Omental fat pad (tissue), 3 donors: ENCODE measurements at regions not wholly inside any gene's neighbourhood (a gene's known extent, or its start where the extent isn't known, plus 50 kb on each side); places are given as distances from the start of the nearest gene placed in this dataset.

ENCODE experiments used
- ATAC-seq: fragments of 150-250 bp; one replicate; pipeline ENCODE4 v1.9.1; 2016; ENCODE audit warnings: mild to moderate bottlenecking, moderate library complexity; ENCODE audit not compliant: low FRiP score
- DNase-seq: peaks from one replicate; pipeline ENCODE4 v3.0.0-alpha.2; 2019; ENCODE audit warnings: low spot score
- TF ChIP-seq, protein P1 (sequence below), 3 donors: fragments of 450-650 bp; IDR thresholded peaks; one replicate each; pipeline ENCODE4 v1.5.1; 2016 to 2017; ENCODE audit warnings: antibody characterized with exemption in 3 of 3, mild to moderate bottlenecking in 3 of 3, moderate library complexity in 2 of 3

DNA sequence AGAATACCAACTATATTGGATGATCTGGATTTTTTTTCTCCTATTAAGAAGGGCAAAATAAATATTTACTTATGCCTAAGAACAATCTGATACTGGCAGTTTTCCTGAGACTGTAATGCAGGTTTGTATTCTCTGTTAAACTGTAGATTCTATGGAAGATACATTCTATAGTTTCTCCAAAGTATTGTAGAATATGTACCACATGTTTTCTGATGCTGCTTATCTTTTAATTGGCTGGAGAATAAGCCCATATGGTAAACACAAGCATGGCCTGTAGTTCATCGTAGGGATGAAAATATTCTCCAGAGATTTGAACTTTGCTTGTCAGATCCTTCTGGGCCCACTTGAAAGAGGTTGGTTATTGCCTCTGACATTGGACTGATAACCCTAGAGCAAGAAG is 99.1 kb downstream of the CENPW start:
- DNase-seq (no peak), ATAC-seq (no peak)
- TF ChIP-seq, protein P1, sequence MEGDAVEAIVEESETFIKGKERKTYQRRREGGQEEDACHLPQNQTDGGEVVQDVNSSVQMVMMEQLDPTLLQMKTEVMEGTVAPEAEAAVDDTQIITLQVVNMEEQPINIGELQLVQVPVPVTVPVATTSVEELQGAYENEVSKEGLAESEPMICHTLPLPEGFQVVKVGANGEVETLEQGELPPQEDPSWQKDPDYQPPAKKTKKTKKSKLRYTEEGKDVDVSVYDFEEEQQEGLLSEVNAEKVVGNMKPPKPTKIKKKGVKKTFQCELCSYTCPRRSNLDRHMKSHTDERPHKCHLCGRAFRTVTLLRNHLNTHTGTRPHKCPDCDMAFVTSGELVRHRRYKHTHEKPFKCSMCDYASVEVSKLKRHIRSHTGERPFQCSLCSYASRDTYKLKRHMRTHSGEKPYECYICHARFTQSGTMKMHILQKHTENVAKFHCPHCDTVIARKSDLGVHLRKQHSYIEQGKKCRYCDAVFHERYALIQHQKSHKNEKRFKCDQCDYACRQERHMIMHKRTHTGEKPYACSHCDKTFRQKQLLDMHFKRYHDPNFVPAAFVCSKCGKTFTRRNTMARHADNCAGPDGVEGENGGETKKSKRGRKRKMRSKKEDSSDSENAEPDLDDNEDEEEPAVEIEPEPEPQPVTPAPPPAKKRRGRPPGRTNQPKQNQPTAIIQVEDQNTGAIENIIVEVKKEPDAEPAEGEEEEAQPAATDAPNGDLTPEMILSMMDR (IDR thresholded peaks at IDR 0.05): no peak

DNA sequence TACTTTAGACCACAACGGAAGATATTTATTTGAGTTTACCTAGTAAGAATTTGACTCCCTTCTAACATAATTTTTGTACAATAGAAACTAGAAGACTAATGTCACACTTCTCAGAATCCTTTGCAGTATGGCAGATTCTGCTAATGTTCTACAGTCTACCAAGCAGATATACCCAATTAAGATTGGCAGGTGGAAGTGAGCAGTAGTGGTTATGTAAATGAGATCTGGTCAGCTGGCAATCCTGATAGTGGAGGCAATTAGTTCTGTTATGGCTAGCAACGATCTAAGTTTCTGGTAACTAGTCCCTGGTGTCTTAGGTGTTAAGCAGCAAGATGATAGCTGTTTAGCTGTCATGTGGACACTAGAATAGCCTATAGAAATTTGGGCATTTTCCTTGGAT is 101.0 kb downstream of the CENPW start:
- TF ChIP-seq, protein P1 (IDR thresholded peaks at IDR 0.05): no peak
- ATAC-seq: no peak
- no peak for DNase-seq

DNA sequence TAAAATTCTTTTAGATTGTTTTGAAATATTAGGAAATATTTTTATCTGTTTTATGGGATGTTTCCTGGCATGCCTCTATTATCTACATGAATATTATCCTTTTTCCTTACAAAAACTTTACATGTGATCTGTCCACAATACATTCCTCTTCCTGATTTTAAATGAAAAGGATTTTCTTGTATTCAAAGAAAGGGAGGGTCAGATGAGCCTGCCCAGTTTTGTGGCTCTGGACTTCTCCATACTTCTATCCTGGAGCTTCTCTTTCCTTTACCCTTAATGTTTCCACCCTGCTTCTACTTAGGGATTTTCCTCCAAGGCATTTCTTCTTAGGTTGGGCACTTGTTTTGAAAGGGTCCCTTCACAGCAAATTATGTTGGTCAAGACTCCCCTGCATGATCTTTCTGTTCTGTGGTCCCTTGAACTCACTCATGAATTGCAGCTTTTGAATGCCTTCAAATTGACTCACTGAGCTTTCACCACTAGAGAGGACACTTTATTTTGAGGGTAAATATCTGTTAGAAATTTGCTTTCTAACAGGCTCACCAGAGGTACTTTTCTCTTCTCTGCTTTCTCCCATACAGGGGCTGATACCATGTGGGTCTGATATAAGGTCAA is 104.9 kb downstream of the CENPW start:
- TF ChIP-seq, protein P1 (IDR thresholded peaks at IDR 0.05): no peak
- no peak for ATAC-seq
- no peak for DNase-seq

DNA sequence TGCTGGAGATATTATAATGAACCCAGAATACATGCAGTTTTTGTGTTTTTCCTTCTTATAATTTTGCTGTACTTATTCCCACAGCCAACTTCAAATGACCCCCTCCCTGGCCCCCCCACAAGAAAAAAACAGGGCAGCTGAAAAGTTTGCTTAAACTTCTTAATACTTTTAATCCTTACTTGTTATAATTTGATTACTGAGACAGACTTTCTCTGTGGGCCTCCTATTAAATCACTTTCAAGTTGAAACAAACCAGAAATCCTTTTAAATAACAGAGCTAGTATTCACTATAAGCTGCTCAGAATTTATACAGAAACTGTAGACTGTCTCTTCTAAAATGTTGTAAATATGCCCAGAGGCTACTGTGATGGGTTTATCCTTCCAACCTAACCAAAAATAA is 106.3 kb downstream of the CENPW start:
- TF ChIP-seq, protein P1 (IDR thresholded peaks at IDR 0.05): no peak
- DNase-seq (no peak), ATAC-seq (no peak)

DNA sequence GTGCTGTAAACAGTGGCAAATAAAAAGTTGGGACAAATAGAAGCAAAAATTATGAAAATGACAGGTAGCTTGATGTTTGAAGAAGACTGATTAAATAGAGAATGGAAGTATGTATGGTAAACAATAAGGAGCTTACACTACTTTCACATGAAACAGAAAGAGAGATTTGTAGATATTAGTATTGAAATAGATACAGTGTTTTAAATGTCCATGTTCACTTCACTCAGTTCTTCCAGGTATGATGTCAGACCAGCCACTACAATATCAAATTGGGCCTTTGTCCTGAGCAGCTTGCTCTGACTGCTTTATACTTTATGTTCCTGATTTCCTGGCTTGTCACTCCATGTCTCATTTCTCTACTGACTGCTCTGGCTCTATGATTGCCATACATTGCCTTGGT is 107.5 kb downstream of the CENPW start:
- TF ChIP-seq, protein P1 (IDR thresholded peaks at IDR 0.05): no peak
- ATAC-seq: no peak
- DNase-seq: no peak

DNA sequence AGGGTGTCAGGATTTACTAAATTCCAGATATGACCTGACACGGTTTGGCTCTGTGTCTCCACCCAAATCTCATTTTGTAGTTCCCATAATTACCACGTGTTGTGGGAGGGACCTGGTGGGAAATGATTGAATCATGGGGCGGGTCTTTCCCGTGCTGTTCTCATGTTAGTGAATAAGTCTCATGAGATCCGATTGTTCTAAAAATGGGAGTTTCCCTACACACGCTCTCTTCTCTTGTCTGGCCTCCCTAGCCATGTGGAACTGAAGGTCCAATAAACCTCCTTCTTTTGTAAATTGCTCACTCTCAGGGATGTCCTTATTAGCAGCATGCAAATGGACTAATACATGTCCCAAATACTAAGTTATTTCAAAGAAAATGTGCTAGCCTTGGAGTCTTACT is 121.1 kb downstream of the CENPW start:
- no peak for DNase-seq
- TF ChIP-seq, protein P1 (IDR thresholded peaks at IDR 0.05): no peak
- ATAC-seq: no peak

DNA sequence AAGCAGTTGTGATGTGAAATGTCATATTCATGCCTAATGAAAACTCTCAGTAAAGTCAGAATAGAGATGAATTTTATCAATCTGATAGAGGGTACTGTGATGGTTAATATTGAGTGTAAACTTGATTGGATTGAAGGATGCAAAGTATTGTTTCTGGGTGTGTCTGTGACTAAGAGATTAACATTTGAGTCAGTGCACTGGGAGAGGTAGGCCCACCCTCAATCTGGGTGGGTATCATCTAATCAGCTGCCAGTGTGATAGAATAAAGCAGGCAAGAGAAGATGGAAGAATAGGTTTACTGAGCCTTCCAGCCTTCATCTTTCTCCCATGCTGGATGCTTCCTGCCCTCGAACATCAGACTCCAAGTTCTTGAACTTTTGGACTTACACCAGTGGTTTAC is 124.3 kb downstream of the CENPW start:
- ATAC-seq (no peak), DNase-seq (no peak)
- TF ChIP-seq, protein P1 (IDR thresholded peaks at IDR 0.05): no peak
